K562 (cell line): ENCODE measurements at regions not wholly inside any gene's neighbourhood (a gene's known extent, or its start where the extent isn't known, plus 50 kb on each side); places are given as distances from the start of the nearest gene placed in this dataset.
A peak's percentile ranks its signal among the peaks of the same experiment; 100 is the strongest.

ENCODE experiments used
- ATAC-seq: fragments of 200-7000 bp; cut with Tn5 transposase; 3 replicates; pipeline ENCODE4 v1.9.1; 2020; ENCODE audit warnings: moderate library complexity
- BruUV-seq: library from RNA; stranded (reverse); fragments of 400-500 nt; replicated peaks from 2 replicates; lab custom pipeline; 2021; lab: Mats Ljungman, UMichigan
- CTCF ChIA-PET: fragments of 300-600 bp; formaldehyde crosslinking; extraction: SDS; loops from one replicate; lab custom pipeline; 2021; ENCODE audit warnings: low intra/inter-chr PET ratio; lab: Yijun Ruan, JAX
- POLR2A ChIA-PET: fragments of 300-600, 350-650 bp; sonication (Branson Sonifier 250); formaldehyde crosslinking; extraction: SDS; loops from one replicate; lab custom pipeline; 2021; ENCODE audit warnings: antibody characterized with exemption, inconsistent platforms; lab: Yijun Ruan, JAX
- DNase-seq, 4 experiments: peaks; one replicate each; pipeline versions ENCODE4 v3.0.0 to v3.0.0-alpha.2; 2011 to 2018; ENCODE audit warnings: low spot score in 3 of 4, mixed read lengths in 3 of 4; ENCODE audit errors: extremely low read depth in 1 of 4
- FAIRE-seq: peaks from 2 replicates; lab custom pipeline; 2011; peaks lifted over from hg19 to GRCh38; lab: Jason Lieb, UNC
- H2AFZ ChIP-seq: 2 replicates; pipeline ENCODE4 v1.6.0; 2011; ENCODE audit warnings: low read depth, low read length, control low read depth, inconsistent platforms
- H3K27ac ChIP-seq: fragments of 200-600 bp; 3 replicates; pipeline ENCODE4 v1.8.0; 2011; ENCODE audit warnings: low read depth, mild to moderate bottlenecking, control low read depth, inconsistent platforms, low read length, moderate library complexity, mixed read lengths; ENCODE audit errors: extremely low read depth
- H3K27me3 ChIP-seq, 2 experiments: fragments of 300-600 bp in 1 of 2; 2 replicates in 1 of 2; 3 replicates in 1 of 2; pipeline versions ENCODE4 v1.6.0 to v1.8.0; 2011; ENCODE audit warnings: inconsistent platforms in 2 of 2, low read length in 2 of 2, mild to moderate bottlenecking in 1 of 2, mixed read lengths in 1 of 2, moderate library complexity in 1 of 2; ENCODE audit not compliant: control insufficient read depth in 2 of 2, insufficient read depth in 2 of 2
- H3K36me3 ChIP-seq: fragments of 300-600 bp; 3 replicates; pipeline ENCODE4 v1.8.0; 2011; ENCODE audit warnings: mild to moderate bottlenecking, low read length, inconsistent platforms; ENCODE audit not compliant: control insufficient read depth, insufficient read depth
- H3K4me1 ChIP-seq, 2 experiments: fragments of 200-600 bp in 1 of 2; replicated peaks in 1 of 2; 2 replicates in 1 of 2; 3 replicates in 1 of 2; pipeline versions ENCODE4 v1.5.1 to v1.8.0; 2011; ENCODE audit warnings: inconsistent platforms in 2 of 2, low read length in 2 of 2, mild to moderate bottlenecking in 1 of 2, mixed read lengths in 1 of 2, moderate library complexity in 1 of 2; ENCODE audit not compliant: control insufficient read depth in 2 of 2, insufficient read depth in 2 of 2
- H3K4me2 ChIP-seq: 2 replicates; pipeline ENCODE4 v1.6.1; 2011; ENCODE audit warnings: low read length, control low read depth, inconsistent platforms, mixed read lengths; ENCODE audit not compliant: insufficient read depth
- H3K4me3 ChIP-seq: fragments of 200-600 bp; sonication (generic), shearing (Covaris generic); 2 replicates; pipeline ENCODE4 v1.5.1; 2016; ENCODE audit warnings: control low read depth, inconsistent platforms
- H3K79me2 ChIP-seq: fragments of 200-600 bp; 3 replicates; pipeline ENCODE4 v1.8.0; 2011; ENCODE audit warnings: low read length, inconsistent platforms; ENCODE audit not compliant: control insufficient read depth, insufficient read depth
- H3K9ac ChIP-seq, 2 experiments: 2 replicates each; pipeline versions ENCODE4 v1.6.0 to v1.6.1; 2011; ENCODE audit warnings: low read depth in 2 of 2, low read length in 2 of 2, control low read depth in 1 of 2, inconsistent platforms in 1 of 2, mild to moderate bottlenecking in 1 of 2, mixed read lengths in 1 of 2; ENCODE audit not compliant: insufficient read depth in 1 of 2
- H3K9me1 ChIP-seq: one replicate; pipeline ENCODE4 v1.6.0; 2011; ENCODE audit warnings: inconsistent platforms, mild to moderate bottlenecking, low read length, moderate library complexity; ENCODE audit not compliant: control insufficient read depth, insufficient read depth
- H3K9me3 ChIP-seq: replicated peaks from 2 replicates; pipeline ENCODE4 v1.5.1; 2011; ENCODE audit warnings: low read depth, low read length, inconsistent platforms; ENCODE audit not compliant: control insufficient read depth, insufficient read depth
- H4K20me1 ChIP-seq: replicated peaks from 2 replicates; pipeline ENCODE4 v1.6.1; 2011; ENCODE audit warnings: low read length, inconsistent platforms, mixed read lengths; ENCODE audit not compliant: control insufficient read depth, insufficient read depth
- ARID1B ChIP-seq: fragments of 450-650 bp; IDR thresholded peaks from 2 replicates; pipeline ENCODE4 v1.6.1; 2016; ENCODE audit warnings: antibody characterized with exemption, mild to moderate bottlenecking, inconsistent platforms
- CBFA2T2 ChIP-seq: fragments of 450-650 bp; conservative IDR thresholded peaks from 2 replicates; pipeline ENCODE4 v1.6.1; 2017; ENCODE audit warnings: mild to moderate bottlenecking
- CBFA2T3 ChIP-seq: fragments of 450-650 bp; IDR thresholded peaks from 2 replicates; pipeline ENCODE4 v1.6.1; 2017
- CCNT2 ChIP-seq: IDR thresholded peaks from 2 replicates; pipeline ENCODE4 v1.6.1; 2011; ENCODE audit warnings: borderline replicate concordance, low read depth, mild to moderate bottlenecking, moderate library complexity, mixed read lengths, low read length; ENCODE audit not compliant: insufficient read length; ENCODE audit errors: extremely low read depth
- CREB3L1 ChIP-seq: fragments of 450-650 bp; IDR thresholded peaks from 2 replicates; pipeline ENCODE4 v1.6.1; 2014; ENCODE audit warnings: low read depth, mild to moderate bottlenecking, moderate library complexity, borderline replicate concordance
- CTBP1 ChIP-seq: fragments of 450-650 bp; IDR thresholded peaks from 2 replicates; pipeline ENCODE4 v1.6.1; 2016; ENCODE audit warnings: borderline replicate concordance
- FIP1L1 ChIP-seq: fragments of 200-400 bp; formaldehyde crosslinking; IDR thresholded peaks from 2 replicates; pipeline ENCODE4 v1.6.1; 2018; ENCODE audit warnings: mild to moderate bottlenecking, low read depth, low read length; ENCODE audit not compliant: poor library complexity, severe bottlenecking
- GATA2 ChIP-seq: sonication (generic); formaldehyde crosslinking; IDR thresholded peaks from 2 replicates; pipeline ENCODE4 v1.4.0; 2020; ENCODE audit warnings: mild to moderate bottlenecking, missing genetic modification reagents
- KDM1A ChIP-seq, 2 experiments: fragments of 450-650 bp; IDR thresholded peaks; 2 replicates each; pipeline ENCODE4 v1.6.1; 2016; ENCODE audit warnings: mild to moderate bottlenecking in 2 of 2
- NCOR1 ChIP-seq: fragments of 450-650 bp; IDR thresholded peaks from 2 replicates; pipeline ENCODE4 v1.6.1; 2016; ENCODE audit warnings: mild to moderate bottlenecking, moderate library complexity
- RCOR1 ChIP-seq, 2 experiments: IDR thresholded peaks; 2 replicates each; pipeline ENCODE4 v1.6.1; 2012; ENCODE audit warnings: low read depth in 2 of 2, low read length in 2 of 2, borderline replicate concordance in 1 of 2, improper control_type of control experiment in 1 of 2
- SMARCA4 ChIP-seq: fragments of 450-650 bp; IDR thresholded peaks from 2 replicates; pipeline ENCODE4 v1.6.1; 2016
- SP2 ChIP-seq: IDR thresholded peaks from 2 replicates; pipeline ENCODE4 v1.6.1; 2011; ENCODE audit warnings: mild to moderate bottlenecking, low read depth, low read length, moderate library complexity; ENCODE audit not compliant: poor library complexity, severe bottlenecking; ENCODE audit errors: extremely low read depth
- TAL1 ChIP-seq: fragments of 450-650 bp; IDR thresholded peaks from 2 replicates; pipeline ENCODE4 v1.6.1; 2016; ENCODE audit warnings: mild to moderate bottlenecking
- TARDBP ChIP-seq: fragments of 450-650 bp; IDR thresholded peaks from 2 replicates; pipeline ENCODE4 v1.6.1; 2016
- TCF3 ChIP-seq: sonication (generic); formaldehyde crosslinking; IDR thresholded peaks from 2 replicates; pipeline ENCODE4 v1.4.0; 2020; ENCODE audit warnings: mild to moderate bottlenecking, missing genetic modification reagents
- in situ Hi-C: fragments of 300-500 bp; cut with MboI; formaldehyde crosslinking; loops from 4 replicates; pipeline ENCODE4 v1.15.0; 2018; ENCODE audit warnings: inconsistent platforms, mixed read lengths
- intact Hi-C: fragments of 100-400 bp; cut with micrococcal nuclease; formaldehyde crosslinking; loops from 2 replicates; pipeline ENCODE4 v1.14.2; 2022

- H3K9me1 ChIP-seq, result no peaks in the 10 kb centered on the region
- peak; percentile 48 to 54 for TF ChIP-seq KDM1A (IDR thresholded peaks at IDR 0.05)
- TF ChIP-seq RCOR1 (IDR thresholded peaks at IDR 0.05; ENCODE audit: borderline replicate concordance in 1 of 2, low read depth in 2 of 2, low read length in 2 of 2), result peak in 1 of 2 experiments; percentile 42; a peak in 1 of 4 replicates
- no peak for TF ChIP-seq FIP1L1
- TF ChIP-seq CBFA2T2, result peak; percentile 66
- peak; percentile 51; the same call in 1 of the 2 replicates for TF ChIP-seq TCF3
- peak; percentile 76 for TF ChIP-seq CBFA2T3
- TF ChIP-seq GATA2, result 0 out of 2 replicates have a peak, but pooled peaks have one; percentile 31
- TF ChIP-seq SP2, result no peak
- TF ChIP-seq CCNT2, result no peak
- TF ChIP-seq SMARCA4, result 0 out of 2 replicates have a peak, but pooled peaks have one; percentile 17
- TF ChIP-seq CREB3L1, result no peak
- peak; percentile 60 for TF ChIP-seq TAL1
- peak; percentile 24; the same call in 1 of the 2 replicates for TF ChIP-seq NCOR1
- peak; percentile 54 for TF ChIP-seq ARID1B
- peak; percentile 17; the same call in 1 of the 2 replicates for TF ChIP-seq CTBP1
- no peak for TF ChIP-seq TARDBP
- TF ChIP-seq, all 486 proteins: peak for 11
- ChIA-PET POLR2A (interaction anchor here (0.6 to 1.0 kb wide), 2 partner anchors 16 to 178 kb away, joined by 3 to 4 read pairs; no protein-coding TSS in a partner anchor), CTCF (no interaction called here)
- Histone ChIP-seq H2AFZ (no peak overlapping the region), H4K20me1 (no peaks in the 10 kb centered on the region), H3K27ac (no peak overlapping the region), H3K79me2 (no peaks in the 10 kb centered on the region), H3K4me3 (no peak overlapping the region), H3K4me1 (peaks cover 9 to 53% of the 10 kb centered on the region in 2 experiments), H3K9me3 (no peaks in the 10 kb centered on the region; the same call in 1 of the 2 replicates), H3K9ac (no peak overlapping the region), H3K27me3 (no peaks in the 10 kb centered on the region), H3K36me3 (no peaks in the 10 kb centered on the region), H3K4me2 (no peak overlapping the region)
- FAIRE-seq (no peak), ATAC-seq (no peak), DNase-seq (peak in 2 of 4 experiments; percentile 35 to 46)
- intact Hi-C loops, result no loop called here
- in situ Hi-C loops, result no loop called here
- BruUV-seq, result no TSS peak
Measured at GRCh38 chr3:143185401-143185800, 65.8 kb downstream of the CHST2 start.
